CD4-positive, alpha-beta T cell treated with Interleukin-4 for 4 hours (primary cell): ENCODE measurements at regions not wholly inside any gene's neighbourhood (a gene's known extent, or its start where the extent isn't known, plus 50 kb on each side); places are given as distances from the start of the nearest gene placed in this dataset.

Source experiments
- DNase-seq: peaks from one replicate; pipeline ENCODE4 v3.0.0-alpha.2; 2020

DNA sequence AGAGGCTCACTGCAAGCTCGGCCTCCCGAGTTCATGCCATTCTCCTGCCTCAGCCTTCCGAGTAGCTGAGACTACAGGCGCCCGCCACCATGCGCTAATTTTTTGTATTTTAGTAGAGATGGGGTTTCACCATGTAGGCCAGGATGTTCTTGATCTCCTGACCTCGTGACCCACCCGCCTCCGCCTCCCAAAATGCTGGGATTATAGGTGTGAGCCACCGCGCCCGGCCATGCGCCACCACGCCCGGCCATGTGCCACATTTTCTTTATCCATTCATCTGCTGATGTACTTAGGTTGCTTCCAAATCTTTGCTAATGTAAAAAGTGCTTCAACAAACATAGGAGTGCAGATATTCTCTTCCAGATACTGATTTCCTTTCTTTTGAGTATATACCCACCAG, 408.6 kb downstream of the CAAP1 start:
- no peak for DNase-seq

DNA sequence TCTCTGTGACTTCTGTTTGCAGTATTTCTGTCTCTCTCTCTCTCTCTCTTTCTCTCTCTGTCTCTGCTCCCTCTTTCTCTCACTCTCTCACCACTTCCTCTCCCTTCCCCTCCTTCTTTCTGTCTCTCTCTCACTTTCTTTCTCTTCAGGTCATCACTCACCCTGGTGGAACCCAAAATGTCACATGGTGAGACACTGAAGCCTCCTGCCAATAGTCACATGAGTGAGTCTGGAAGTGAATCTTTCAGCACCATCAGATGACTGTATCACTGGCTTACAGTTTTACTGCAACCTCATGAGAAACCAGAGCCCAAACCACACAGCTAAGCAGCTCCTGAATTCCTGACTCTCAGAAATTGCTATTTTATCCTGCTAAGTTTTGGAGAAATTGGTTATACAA, 414.6 kb downstream of the CAAP1 start:
- no peak for DNase-seq

DNA sequence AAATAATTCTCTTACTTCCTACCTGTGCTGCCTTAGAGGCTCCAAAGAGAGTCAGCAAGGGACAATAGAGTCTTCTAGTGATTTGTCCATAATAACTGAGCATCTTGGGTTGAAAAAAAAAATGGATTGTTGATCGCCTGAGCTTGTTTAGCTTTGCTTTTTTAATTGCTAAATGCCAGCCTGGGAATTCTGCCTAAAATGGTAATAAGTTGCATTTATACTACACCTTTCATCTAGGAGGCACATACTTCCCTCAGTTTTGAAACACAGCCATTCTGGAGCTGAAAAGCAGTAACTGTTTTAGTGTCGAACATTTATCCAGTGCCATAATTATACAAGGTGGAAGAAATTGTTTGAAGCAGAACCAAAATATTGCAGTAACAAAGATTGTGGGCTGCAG, 421.3 kb downstream of the CAAP1 start:
- no peak for DNase-seq

DNA sequence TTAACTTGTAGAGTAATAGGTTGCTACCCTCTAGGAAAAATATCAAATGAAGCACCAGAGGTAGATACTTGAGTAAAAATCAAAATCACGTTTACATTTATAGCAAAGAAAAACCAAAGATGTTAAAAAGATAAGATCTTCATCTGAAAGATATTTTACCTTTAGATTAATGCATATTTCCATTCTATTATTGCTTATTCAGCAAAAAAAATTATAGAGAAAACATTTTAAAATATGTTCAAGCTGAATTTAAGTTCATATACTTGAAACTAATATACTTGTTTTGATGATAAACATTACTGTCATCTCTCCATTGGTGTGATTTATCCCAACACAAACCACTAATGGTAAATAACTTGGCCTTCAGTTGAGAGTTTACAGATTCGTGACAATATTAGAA, 422.3 kb downstream of the CAAP1 start:
- no peak for DNase-seq

DNA sequence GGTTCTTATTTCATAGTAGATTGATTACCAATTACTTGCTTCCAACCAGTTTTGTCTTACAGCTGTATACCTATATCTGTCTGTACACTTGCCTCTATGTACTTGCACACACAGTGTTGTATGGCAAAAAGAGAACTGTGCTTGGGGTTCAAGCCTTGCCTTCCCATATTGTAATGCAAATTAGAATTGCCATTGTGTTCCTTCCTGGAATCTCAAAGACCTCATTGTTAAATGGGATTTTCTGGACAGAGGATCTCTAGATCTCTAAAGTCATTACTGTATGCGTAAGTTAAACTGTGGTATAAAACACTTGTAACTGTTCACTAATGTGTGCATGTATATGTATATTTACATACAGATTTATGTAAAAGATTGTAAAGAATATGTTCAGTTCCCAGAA, 428.8 kb downstream of the CAAP1 start:
- no peak for DNase-seq

DNA sequence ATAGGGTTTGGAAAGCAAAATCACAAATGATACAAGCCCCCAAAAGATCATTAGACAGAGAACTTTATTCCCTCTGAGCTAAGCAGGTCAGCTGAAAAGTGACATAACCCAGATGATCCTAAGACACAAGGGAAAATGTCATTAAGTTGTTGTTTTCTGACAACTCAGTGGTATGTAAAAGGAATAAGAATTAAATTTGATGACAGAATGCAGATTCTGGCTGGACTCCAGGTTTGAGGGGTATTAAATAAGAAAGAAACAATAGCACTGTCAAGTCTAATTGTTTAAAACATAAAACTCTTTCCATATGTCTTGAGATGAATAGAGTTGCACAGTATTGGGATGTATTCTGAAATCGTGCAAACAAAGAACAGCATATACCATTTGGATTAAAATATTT, 429.9 kb downstream of the CAAP1 start:
- DNase-seq, result no peak

DNA sequence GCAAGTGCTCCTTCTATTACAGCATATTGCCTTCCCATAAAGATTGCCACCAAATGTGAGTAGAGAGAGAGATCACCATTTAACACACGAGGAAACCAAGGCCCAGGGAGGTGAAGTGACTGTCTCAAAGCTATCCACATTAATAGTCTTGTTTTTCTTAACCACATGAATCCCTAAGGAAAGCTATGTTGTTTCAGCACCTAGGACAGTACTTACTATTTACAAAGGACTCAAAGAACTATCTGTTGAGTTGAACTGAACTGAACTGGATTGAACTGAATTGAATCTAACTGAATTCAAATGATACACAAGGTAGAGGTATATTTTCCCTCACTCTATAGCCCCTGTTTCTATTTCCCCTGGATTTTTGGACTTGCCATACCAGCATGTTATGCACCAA, 430.4 kb downstream of the CAAP1 start:
- DNase-seq, result no peak

DNA sequence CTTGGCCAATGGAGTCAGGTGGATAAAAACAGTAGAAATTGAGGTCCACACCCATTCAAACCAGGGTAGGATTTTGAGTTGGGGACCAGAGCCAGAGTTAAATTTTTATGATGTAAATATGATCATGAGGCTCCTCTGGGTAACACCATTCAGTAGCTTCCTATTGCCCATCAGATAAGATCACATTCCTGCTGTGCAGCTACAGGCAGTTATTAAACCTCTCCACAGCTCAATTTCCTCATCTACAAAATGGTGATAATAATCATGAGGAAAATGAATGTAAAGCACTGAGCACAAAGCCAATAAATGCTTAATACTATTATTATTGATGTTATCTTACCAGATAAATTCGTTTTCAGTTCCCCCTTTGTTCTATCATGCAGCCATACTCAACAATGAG, 432.0 kb downstream of the CAAP1 start:
- DNase-seq, result no peak

DNA sequence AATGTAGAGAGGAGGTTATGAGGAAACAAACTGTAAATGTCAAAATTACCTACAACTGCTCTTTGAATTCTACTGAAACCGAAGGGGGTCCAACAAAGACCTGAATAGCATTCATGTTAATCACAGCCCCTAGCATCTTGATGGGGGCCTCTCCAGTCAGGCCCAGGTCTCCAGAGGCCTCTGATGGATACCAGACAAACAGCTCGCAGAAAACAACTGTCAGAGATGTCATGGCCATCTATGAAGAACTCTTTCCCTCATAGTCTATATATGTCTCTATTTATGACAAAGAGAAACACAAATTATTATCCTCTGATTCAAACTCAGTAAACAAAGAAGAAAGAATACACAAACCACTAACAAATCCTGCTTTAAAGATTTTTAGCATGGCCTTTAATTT, 432.6 kb downstream of the CAAP1 start:
- no peak for DNase-seq

DNA sequence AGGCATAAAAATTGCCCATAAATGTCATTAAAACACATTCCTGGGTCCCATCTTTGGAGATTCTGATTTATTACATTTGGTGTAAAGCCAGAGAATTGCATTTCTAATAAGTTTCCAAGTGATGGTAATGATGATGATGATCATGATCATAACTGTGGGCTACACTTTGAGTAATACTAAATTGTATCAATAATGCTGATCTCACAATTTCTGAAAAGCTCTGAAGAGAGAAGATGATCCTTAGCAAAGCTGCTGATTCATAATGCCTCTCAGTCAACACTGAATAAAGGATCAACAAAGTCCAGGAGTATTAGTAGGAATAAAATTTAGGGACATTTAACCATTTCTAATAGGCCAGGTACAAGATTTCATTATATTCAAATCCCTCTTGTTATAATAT, 434.5 kb downstream of the CAAP1 start:
- no peak for DNase-seq

DNA sequence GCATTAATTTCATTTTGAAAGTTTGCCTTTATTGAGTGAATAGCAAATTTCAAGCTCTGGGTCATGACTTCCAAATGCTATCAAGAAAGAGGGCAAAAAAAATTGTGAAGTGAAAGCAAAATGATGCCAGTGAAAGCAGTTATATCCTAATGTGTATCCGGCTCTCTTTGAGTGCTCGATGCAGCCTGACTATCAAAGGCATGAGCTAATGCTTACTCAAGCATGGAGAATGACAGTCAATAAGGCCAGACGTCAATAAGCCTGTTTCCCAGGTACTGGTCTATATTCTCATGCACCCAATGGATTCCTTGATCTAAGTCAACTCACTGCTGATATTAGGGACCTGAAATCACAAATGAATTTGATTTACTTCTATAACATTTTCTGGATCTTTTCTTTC, 435.5 kb downstream of the CAAP1 start:
- DNase-seq, result no peak

DNA sequence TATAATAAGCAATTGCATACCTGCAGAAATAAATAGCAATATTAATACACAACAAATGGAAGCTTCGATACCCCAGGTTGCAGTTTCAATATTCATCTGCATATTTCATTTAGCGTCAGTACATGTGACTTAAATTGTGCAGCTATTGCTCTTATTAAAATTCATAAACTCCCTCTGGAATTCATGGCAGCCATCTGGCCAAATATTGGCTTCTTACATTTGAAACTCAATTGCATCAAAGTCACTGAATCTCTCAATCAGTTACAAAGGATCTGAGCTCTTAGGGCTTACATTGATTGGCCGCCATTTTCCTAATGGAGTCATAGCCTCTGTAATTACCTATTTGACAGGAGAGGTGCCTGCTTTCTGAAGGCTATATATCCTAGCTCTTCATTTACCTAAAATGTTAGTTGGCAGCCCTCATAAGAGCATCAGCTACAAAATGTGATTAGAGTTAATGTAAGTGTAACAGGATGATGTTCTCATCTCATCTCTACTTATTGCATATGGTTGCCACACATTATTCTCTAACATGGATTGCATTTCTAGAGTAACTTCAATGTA, 453.5 kb downstream of the CAAP1 start:
- DNase-seq, result no peak

DNA sequence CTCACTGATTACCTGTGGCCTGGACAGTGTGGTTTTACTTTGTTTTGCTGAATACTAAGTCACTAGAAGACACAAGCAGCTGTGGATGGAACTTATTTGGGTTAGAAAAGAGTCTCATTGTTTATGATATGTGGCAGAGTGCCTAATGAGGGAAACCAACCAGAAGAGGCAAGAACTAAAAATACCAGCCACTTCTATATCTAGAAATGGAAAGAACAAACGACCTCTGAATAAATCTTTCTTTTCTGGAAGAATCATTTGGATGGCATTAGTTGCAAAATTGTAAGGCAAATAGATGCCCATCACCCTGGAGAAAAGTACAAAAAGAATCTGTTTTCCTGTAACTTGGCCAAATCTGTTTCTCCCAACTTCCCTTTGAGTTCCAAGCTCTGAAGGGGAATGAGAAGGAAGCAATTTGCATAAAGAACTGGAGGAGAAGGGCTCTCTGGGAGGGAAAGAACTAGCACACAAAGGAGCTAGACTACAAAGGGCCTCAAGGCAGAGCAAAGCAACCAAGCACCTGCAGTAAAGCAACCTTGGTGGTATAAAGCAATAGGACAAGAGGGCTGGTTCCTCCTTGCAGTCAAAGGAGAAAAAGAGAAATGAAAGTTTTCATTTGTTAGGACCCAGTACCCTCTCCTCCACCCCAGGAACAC, 455.4 kb downstream of the CAAP1 start:
- DNase-seq, result no peak

DNA sequence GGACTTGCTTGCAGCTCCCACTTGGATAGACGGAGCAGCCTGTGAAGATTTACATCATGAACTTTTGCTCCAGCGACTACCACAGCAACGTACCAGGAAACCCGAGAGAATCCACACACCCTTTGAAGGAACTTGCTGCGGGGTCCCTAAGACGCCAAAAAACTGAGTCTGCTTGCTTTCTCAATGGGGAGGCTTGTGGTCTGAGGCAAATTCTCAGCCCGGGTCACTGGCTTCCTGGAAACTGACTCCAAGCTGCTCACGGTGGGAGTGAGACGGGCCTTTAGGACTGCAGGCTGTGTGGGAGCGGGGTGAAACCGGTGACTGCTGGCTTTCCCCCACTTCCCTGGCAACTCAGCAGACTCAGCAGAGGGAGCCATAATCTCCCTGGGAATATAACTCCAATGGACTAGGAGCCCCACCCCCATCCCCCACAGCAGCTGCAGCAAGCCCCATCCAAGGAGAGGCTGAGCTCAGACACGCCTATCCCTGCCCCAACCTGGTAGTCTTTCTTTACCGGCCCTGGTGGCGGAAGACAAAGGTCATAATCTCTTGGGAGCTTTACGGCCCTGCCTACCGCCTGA, 466.0 kb downstream of the CAAP1 start:
- DNase-seq, result no peak

DNA sequence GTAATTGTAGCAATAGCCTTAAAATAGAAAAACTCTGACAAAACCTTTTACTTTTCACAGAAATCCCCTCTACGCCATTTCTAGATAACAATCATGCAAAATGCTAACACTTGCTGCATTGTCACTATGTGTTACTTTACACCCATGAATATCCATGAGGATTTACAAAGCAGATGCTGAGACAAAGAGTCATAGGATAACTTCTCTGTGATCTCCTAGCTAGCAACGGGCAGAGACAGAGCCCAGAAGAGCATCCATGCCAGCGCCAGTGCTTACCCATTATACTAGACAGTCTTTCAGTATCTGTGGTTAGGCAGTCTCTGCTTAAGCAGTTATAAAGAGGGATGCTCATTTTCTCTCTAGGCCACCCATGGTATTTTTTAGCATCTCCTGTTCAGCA, 474.1 kb downstream of the CAAP1 start:
- no peak for DNase-seq

DNA sequence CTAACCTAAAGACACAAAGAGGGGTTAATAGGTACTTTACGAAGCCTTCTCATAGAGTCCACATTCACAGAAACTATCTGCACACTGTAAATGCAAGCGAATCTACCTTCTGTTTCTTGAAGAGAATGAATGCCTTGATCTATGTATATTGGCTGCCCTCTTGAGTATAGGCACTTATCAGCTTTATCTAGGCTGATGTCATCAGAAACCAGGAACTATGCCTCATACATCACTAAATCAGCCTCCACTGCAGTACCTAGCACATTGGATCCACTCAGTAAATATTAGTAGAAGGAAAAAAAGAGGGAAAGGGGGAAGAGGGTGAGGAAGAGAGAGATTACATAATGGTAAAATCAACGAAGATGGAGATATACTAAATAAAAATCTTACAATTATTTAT, 477.1 kb downstream of the CAAP1 start:
- DNase-seq, result no peak

DNA sequence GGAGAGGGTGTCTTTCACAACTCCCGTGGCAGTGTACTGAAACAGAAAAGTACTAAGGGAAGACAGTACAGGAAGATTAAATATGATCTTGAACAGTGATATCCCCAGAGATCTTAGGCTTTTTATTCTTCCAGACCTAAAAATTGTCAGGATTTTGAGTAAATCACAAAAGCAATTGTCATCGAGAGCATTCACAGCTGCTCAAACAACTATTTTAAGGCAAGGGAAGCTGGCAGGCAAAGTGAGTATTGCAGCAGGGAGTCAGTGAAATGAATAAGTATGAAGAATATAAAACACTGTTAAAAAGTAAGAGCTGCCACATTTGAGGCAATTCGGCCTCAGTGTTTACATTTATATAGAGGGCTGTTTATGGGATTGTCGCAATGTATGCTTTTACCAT, 479.0 kb downstream of the CAAP1 start:
- no peak for DNase-seq

DNA sequence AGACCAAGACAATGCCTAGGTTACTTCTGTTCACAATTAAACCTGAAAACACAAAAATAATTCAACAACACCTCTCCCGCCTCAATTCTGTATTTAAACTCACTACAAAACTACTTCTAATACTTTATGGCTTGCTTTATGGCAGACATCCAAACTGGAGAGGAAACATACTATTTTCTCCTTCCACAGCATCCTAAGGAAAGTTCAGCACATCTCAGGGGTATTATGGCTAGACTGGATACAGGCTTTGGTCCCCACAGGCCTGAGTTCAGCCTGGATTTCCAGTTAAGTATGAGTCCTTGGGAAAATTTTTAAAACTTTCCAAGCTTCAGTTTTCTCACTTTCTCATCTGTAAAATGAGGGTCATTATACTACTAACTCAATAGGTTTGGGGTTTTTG, 480.2 kb downstream of the CAAP1 start:
- DNase-seq, result no peak

DNA sequence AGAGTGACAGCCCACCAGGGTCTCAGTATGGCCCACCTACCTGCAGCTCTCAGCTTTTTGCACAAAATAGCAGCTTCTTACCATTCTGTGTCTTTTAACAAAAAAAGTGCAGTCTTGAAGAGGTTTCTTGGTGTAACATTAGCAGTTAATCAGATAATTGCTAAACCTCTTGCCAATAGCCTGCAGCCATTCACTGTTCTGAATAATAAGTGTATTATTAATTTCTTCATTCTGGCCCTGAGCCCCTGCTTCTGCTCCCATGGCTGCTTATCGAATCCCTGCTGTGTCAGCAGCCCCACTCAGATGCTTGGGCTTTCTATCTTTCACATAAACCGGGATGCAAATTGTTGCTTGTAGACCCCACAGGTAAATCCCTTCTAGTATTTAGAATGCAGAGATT, 485.9 kb downstream of the CAAP1 start:
- no peak for DNase-seq

DNA sequence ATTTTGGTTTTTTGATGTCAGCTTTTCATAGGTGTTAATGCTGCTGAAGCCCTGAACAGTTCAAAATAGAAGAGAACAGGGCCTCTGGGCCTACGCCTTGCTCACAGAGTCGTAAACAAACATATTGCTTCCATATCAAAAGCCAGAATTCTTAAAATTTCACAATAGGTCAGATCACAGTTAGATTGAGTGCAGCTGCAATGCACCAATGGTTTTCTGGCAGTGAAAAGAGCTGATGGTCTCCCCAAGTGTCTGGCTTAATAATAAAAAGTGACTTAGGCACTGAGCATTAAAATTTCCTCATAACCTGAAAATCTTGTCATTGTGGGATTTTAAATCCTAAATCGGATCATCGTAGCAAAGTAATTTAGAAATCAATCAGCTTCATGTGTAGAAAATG, 493.0 kb downstream of the CAAP1 start:
- no peak for DNase-seq

DNA sequence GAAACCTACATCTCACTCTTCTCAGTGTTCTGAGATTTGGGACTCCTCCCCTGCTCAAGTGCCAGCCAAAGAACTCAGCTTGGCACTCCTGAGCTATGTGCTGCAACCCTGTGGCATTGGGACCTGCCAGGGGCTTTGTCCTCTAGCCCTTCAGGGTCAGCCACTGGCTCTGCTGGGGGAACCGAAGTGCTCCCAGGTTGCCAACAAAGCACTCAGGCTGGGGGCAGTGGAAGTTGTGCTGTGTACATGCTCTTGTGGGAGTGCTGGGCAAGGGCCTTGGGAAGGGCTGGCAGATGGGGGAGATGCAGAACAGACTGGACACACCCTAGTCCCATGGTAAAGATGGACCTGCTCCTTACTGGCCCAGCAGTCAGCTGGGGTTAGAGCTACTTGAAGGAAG, 498.6 kb downstream of the CAAP1 start:
- DNase-seq, result no peak

DNA sequence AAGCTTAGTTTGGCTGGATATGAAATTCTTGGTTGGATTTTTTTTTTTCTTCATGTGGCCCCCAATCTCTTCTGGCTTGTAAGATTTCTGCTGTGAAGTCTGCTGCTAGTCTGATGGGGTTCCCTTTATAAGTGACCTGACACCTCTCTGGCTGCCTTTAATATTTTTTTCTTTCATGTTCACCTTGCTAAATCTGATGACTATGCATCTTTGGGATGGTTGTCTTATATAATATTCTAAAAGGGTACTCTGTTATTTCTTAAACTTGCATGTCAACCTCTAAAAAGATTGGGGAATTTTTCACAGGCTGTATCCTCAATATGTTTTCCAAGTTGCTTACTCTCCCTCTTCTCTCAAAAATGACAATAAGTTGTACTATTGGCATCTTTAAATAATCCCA, 500.0 kb downstream of the CAAP1 start:
- no peak for DNase-seq

DNA sequence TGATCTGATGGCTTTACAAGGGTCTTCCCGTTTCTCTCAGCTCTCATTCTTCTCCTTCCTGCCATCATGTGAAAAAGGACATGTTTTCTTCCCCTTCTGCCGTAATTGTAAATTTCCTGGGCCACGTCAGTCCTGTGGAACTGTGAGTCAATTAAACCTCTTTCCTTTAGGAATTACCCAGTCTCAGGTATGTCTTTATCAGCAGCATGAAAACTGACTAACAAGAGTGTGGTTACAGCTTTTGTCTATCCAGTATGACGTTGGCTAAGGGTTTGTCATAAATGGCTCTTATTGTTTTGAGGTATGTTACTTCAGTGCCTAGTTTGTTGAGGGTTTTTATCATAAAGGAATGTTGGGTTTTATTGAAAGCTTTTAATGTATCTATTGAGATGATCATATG, 501.6 kb downstream of the CAAP1 start:
- no peak for DNase-seq

DNA sequence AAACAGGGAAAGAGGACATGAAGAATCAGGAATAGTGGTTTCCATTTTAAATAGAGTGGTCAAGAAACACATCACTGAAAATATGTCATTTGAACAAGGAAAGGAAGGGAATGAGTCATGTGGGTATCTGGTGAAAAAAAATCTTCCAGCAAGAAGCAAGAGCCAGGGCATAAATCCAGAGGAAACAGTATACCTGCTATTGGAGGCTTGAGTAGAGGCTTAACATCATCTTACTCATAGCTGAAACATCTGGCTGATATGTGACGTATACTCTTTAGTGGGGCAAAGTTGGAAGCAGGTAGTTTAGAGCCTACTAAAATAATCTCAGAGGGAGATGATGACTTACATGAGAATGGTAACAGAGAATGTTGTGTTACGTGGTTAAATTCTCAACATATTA, 517.2 kb downstream of the CAAP1 start:
- no peak for DNase-seq

DNA sequence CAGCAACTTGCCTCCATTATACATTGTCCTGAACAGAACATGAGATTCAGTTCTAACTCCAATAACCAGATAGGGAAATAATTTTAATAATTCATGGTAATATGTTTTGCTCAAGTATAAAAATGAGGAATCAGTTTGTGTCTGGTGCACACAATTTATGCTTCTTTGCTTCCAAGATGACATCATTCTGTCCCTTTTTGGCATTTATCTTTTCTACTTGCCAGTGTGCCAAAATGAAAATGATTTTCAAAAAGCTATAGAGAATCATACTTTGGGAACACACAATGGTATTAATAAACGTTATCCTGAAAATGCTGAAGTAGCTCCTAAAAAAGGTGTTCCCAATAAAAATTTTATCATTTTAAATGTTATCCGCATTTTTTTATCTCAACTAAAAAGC, 519.0 kb downstream of the CAAP1 start:
- DNase-seq, result no peak
